HCT116 (cell line): ENCODE measurements at regions not wholly inside any gene's neighbourhood (a gene's known extent, or its start where the extent isn't known, plus 50 kb on each side); places are given as distances from the start of the nearest gene placed in this dataset.
A peak's percentile ranks its signal among the peaks of the same experiment; 100 is the strongest.
"Not testable (repeated sequence)": the region's sequence is repeated elsewhere in the genome, so short reads cannot be mapped to it uniquely, and the experiment has no call there.

ENCODE experiments used
- ATAC-seq: fragments of 200-7000 bp; cut with Tn5 transposase; 2 replicates; pipeline ENCODE4 v1.9.1; 2020; ENCODE audit warnings: mild to moderate bottlenecking, moderate library complexity
- BruUV-seq: library from RNA; stranded (reverse); fragments of 400-500 nt; replicated peaks from 2 replicates; lab custom pipeline; 2021; lab: Mats Ljungman, UMichigan
- CTCF ChIA-PET: fragments of 300-600 bp; sonication (Branson Sonifier 250); formaldehyde crosslinking; loops from one replicate; lab custom pipeline; 2021; ENCODE audit warnings: antibody characterized with exemption; lab: Charles Lee
- POLR2A ChIA-PET: fragments of 300-600, 350-600 bp; sonication (Branson Sonifier 250); formaldehyde crosslinking; loops from one replicate; lab custom pipeline; 2021; ENCODE audit warnings: antibody characterized with exemption; lab: Charles Lee
- RAD21 ChIA-PET, 2 experiments: fragments of 300-600 bp; sonication (Branson Sonifier 250); formaldehyde crosslinking; loops; one replicate each; lab custom pipeline; 2023; ENCODE audit warnings: low total read pairs in 2 of 2; ENCODE audit not compliant: uncharacterized antibody in 2 of 2, unreplicated experiment in 2 of 2, low non-redundant PET in 1 of 2; lab: Charles Lee
- DNase-seq: peaks from one replicate; pipeline ENCODE4 v3.0.0-alpha.2; 2010; ENCODE audit warnings: low read depth, low spot score
- H2AFZ ChIP-seq: fragments of 200-600 bp; shearing (Covaris generic), sonication (generic); 2 replicates; pipeline ENCODE4 v1.6.1; 2017; ENCODE audit warnings: low read depth, mixed run types, mixed read lengths, antibody characterized with exemption, low read length; ENCODE audit not compliant: poor library complexity, severe bottlenecking
- H3K27ac ChIP-seq: 2 replicates; pipeline ENCODE4 v1.5.1; 2012; ENCODE audit warnings: low read depth, low read length
- H3K27me3 ChIP-seq: fragments of 200-600 bp; sonication (generic); 2 replicates; pipeline ENCODE4 v1.6.1; 2016; ENCODE audit warnings: mixed run types, low read length, mixed read lengths; ENCODE audit not compliant: insufficient read depth
- H3K36me3 ChIP-seq, 2 experiments: fragments of 200-500 bp in 1 of 2; fragments of 200-600 bp in 1 of 2; sonication (Bioruptor generic) in 1 of 2; sonication (generic) in 1 of 2; 2 replicates each; pipeline versions ENCODE4 v1.5.1 to v1.6.1; 2014 to 2016; ENCODE audit warnings: low read length in 2 of 2, inconsistent platforms in 1 of 2, mixed read lengths in 1 of 2, mixed run types in 1 of 2; ENCODE audit not compliant: insufficient read depth in 2 of 2, control insufficient read depth in 1 of 2
- H3K4me1 ChIP-seq, 2 experiments: fragments of 200-600 bp in 1 of 2; sonication (generic) in 1 of 2; 2 replicates each; pipeline versions ENCODE4 v1.5.1 to v1.6.1; 2012 to 2017; ENCODE audit warnings: low read length in 2 of 2, inconsistent platforms in 1 of 2, mild to moderate bottlenecking in 1 of 2, mixed read lengths in 1 of 2, mixed run types in 1 of 2, moderate library complexity in 1 of 2; ENCODE audit not compliant: insufficient read depth in 2 of 2, control insufficient read depth in 1 of 2
- H3K4me2 ChIP-seq: fragments of 200-600 bp; sonication (generic); 2 replicates; pipeline ENCODE4 v1.6.1; 2017; ENCODE audit warnings: mixed run types, low read length, mixed read lengths
- H3K4me3 ChIP-seq, 2 experiments: fragments of 200-600 bp in 1 of 2; sonication (generic) in 1 of 2; replicated peaks in 1 of 2; 2 replicates each; pipeline ENCODE4 v1.5.1; 2011 to 2016; ENCODE audit warnings: low read length in 2 of 2, control low read depth in 1 of 2, low read depth in 1 of 2, mild to moderate bottlenecking in 1 of 2, mixed read lengths in 1 of 2, mixed run types in 1 of 2
- H3K79me2 ChIP-seq: fragments of 200-600 bp; sonication (generic); 2 replicates; pipeline ENCODE4 v1.6.1; 2017; ENCODE audit warnings: mild to moderate bottlenecking, mixed run types, low read length, moderate library complexity, mixed read lengths; ENCODE audit not compliant: insufficient read depth
- H3K9ac ChIP-seq: fragments of 200-600 bp; sonication (generic); 2 replicates; pipeline ENCODE4 v1.6.1; 2016; ENCODE audit warnings: low read length, mixed read lengths
- H3K9me2 ChIP-seq: fragments of 200-600 bp; sonication (generic), shearing (Covaris generic); 2 replicates; pipeline ENCODE4 v1.6.1; 2017; ENCODE audit warnings: mixed run types, mild to moderate bottlenecking, moderate library complexity; ENCODE audit not compliant: insufficient read depth
- H3K9me3 ChIP-seq, 2 experiments: fragments of 200-500 bp in 1 of 2; fragments of 200-600 bp in 1 of 2; sonication (Bioruptor generic) in 1 of 2; sonication (generic) in 1 of 2; 2 replicates each; pipeline ENCODE4 v1.6.1; 2014 to 2017; ENCODE audit warnings: low read length in 2 of 2, mixed read lengths in 2 of 2, inconsistent platforms in 1 of 2, low read depth in 1 of 2, mild to moderate bottlenecking in 1 of 2, mixed run types in 1 of 2, moderate library complexity in 1 of 2; ENCODE audit not compliant: control insufficient read depth in 1 of 2, insufficient read depth in 1 of 2
- H4K20me1 ChIP-seq: fragments of 200-600 bp; sonication (generic), shearing (Covaris generic); 2 replicates; pipeline ENCODE4 v1.6.1; 2017; ENCODE audit warnings: mixed run types, mild to moderate bottlenecking, moderate library complexity; ENCODE audit not compliant: insufficient read depth
- SIN3A ChIP-seq: IDR thresholded peaks from 2 replicates; pipeline ENCODE4 v1.6.1; 2012; ENCODE audit warnings: low read depth
- intact Hi-C: fragments of 100-400 bp; cut with micrococcal nuclease; formaldehyde crosslinking; loops from 2 replicates; pipeline ENCODE4 v1.10.0; 2022
- TF ChIP-seq, protein P1 (sequence below), 3 experiments: fragments of 200-600 bp in 1 of 3; sonication (generic) in 1 of 3; IDR thresholded peaks in 2 of 3; conservative IDR thresholded peaks in 1 of 3; 2 replicates each; pipeline ENCODE4 v1.5.1; 2012 to 2017; ENCODE audit warnings: low read depth in 2 of 3, low read length in 2 of 3, antibody characterized with exemption in 1 of 3, borderline replicate concordance in 1 of 3, control low read depth in 1 of 3, mild to moderate bottlenecking in 1 of 3, mixed read lengths in 1 of 3, mixed run types in 1 of 3, moderate library complexity in 1 of 3; ENCODE audit not compliant: insufficient read depth in 1 of 3

DNA sequence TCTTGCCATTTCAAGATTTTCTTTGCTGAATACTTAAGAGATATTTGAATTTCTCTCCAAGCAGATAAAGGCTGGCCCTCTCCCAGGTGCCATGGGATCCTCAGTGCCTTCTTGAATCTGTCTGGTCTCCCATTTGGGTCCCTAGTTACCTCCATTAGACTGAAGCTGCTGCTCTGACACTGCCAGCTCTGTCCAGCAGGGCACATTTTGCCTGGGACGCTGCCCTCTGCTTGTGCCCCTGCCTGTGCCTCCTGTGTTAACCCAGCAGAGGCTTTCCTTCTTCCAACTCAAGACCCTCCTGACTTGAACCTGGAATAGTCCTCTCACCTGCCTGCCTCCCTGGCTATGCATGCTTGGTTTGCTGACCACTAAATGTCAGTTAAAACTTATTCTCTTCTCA is 406.3 kb downstream of the BUD13 start:
- BruUV-seq: no TSS peak
- Histone ChIP-seq H3K9me3 (no peaks in the 10 kb centered on the region), H4K20me1 (no peaks in the 10 kb centered on the region), H2AFZ (no peak overlapping the region), H3K4me1 (no peaks in the 10 kb centered on the region), H3K4me3 (no peak overlapping the region), H3K27me3 (peaks cover 73% of the 10 kb centered on the region), H3K27ac (no peak overlapping the region), H3K9me2 (no peaks in the 10 kb centered on the region), H3K36me3 (no peaks in the 10 kb centered on the region), H3K4me2 (no peak overlapping the region), H3K79me2 (no peaks in the 10 kb centered on the region), H3K9ac (no peak overlapping the region)
- CTCF ChIA-PET: no interaction called here
- POLR2A ChIA-PET: no interaction called here
- DNase-seq (no peak), ATAC-seq (peak; percentile 52; the same call in 1 of the 2 replicates)
- TF ChIP-seq, protein P1, sequence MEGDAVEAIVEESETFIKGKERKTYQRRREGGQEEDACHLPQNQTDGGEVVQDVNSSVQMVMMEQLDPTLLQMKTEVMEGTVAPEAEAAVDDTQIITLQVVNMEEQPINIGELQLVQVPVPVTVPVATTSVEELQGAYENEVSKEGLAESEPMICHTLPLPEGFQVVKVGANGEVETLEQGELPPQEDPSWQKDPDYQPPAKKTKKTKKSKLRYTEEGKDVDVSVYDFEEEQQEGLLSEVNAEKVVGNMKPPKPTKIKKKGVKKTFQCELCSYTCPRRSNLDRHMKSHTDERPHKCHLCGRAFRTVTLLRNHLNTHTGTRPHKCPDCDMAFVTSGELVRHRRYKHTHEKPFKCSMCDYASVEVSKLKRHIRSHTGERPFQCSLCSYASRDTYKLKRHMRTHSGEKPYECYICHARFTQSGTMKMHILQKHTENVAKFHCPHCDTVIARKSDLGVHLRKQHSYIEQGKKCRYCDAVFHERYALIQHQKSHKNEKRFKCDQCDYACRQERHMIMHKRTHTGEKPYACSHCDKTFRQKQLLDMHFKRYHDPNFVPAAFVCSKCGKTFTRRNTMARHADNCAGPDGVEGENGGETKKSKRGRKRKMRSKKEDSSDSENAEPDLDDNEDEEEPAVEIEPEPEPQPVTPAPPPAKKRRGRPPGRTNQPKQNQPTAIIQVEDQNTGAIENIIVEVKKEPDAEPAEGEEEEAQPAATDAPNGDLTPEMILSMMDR (IDR thresholded peaks at IDR 0.05 in 2 of 3, conservative IDR thresholded peaks at IDR 0.05 in 1 of 3; ENCODE audit: borderline replicate concordance in 1 of 3, insufficient read depth in 1 of 3, low read depth in 2 of 3, low read length in 2 of 3): peak in 1 of 3 experiments; percentile 15; a peak in 1 of 6 replicates
- no peak for TF ChIP-seq SIN3A
- intact Hi-C loops: no loop called here
- RAD21 ChIA-PET: no interaction called here

DNA sequence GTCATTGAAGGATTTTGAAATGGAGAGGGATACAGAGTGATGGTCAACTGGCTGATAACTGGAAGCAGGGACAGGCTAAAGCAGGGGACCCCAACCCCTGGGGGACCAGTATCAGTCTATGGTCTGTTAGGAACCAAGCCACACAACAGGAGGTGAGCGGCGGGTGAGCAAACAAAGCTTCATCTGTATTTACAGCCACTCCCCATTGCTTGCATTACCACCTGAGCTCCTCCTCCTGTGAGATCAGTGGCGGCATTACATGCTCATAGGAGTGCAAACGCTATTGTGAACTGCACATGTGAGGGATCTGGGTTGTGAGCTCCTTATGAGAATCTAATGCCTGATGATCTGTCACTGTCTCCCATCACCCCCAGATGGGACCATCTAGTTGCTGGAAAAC is 407.9 kb downstream of the BUD13 start:
- H3K4me2 ChIP-seq, H4K20me1 ChIP-seq, H3K9me2 ChIP-seq, H3K9ac ChIP-seq, ATAC-seq, CTCF ChIA-PET, H3K4me3 ChIP-seq, H3K36me3 ChIP-seq, RAD21 ChIA-PET, H3K9me3 ChIP-seq, DNase-seq, intact Hi-C loops, H3K4me1 ChIP-seq, POLR2A ChIA-PET, H3K27ac ChIP-seq, BruUV-seq, H3K79me2 ChIP-seq, H2AFZ ChIP-seq: not testable (repeated sequence)
- H3K27me3 ChIP-seq: peaks cover 76% of the 10 kb centered on the region
